CD4-positive, alpha-beta T cell (primary cell): ENCODE measurements at regions not wholly inside any gene's neighbourhood (a gene's known extent, or its start where the extent isn't known, plus 50 kb on each side); places are given as distances from the start of the nearest gene placed in this dataset.

Experiments
- ATAC-seq: fragments of 200-7000 bp; cut with Tn5 transposase; one replicate; pipeline ENCODE4 v1.10.0; 2022; ENCODE audit warnings: mild to moderate bottlenecking; ENCODE audit not compliant: poor library complexity
- CTCF ChIA-PET: fragments of 350-600 bp; sonication (Branson Sonifier 250); formaldehyde crosslinking; loops from one replicate; lab custom pipeline; 2021; ENCODE audit warnings: antibody characterized with exemption, inconsistent platforms; lab: Charles Lee
- POLR2A ChIA-PET: fragments of 350-600 bp; sonication (Branson Sonifier 250); formaldehyde crosslinking; loops from one replicate; lab custom pipeline; 2021; ENCODE audit warnings: antibody characterized with exemption, inconsistent platforms; lab: Charles Lee
- DNase-seq, 14 experiments: peaks; one replicate each; pipeline ENCODE4 v3.0.0-alpha.2; 2013 to 2020; ENCODE audit warnings: mixed read lengths in 2 of 14
- H3K27ac ChIP-seq, 2 donors: one replicate each; pipeline versions ENCODE4 v1.5.1 to v1.7.0; 2013; ENCODE audit warnings: low read length in 2 of 2, low read depth in 1 of 2, mild to moderate bottlenecking in 1 of 2
- H3K27me3 ChIP-seq, 2 experiments: 1 replicate in 1 of 2; 2 replicates in 1 of 2; pipeline versions ENCODE4 v1.6.1 to v1.7.0; 2013; ENCODE audit warnings: low read length in 2 of 2, control low read depth in 1 of 2, mild to moderate bottlenecking in 1 of 2, moderate library complexity in 1 of 2; ENCODE audit not compliant: insufficient read depth in 2 of 2, control insufficient read depth in 1 of 2
- H3K36me3 ChIP-seq: one replicate; pipeline ENCODE4 v1.6.1; 2013; ENCODE audit warnings: low read length, control low read depth; ENCODE audit not compliant: insufficient read depth
- H3K4me1 ChIP-seq: one replicate; pipeline ENCODE4 v1.6.1; 2013; ENCODE audit warnings: low read length, control low read depth; ENCODE audit not compliant: insufficient read depth
- H3K4me3 ChIP-seq: one replicate; pipeline ENCODE4 v1.5.1; 2013; ENCODE audit warnings: mild to moderate bottlenecking, low read length, moderate library complexity
- H3K9me3 ChIP-seq, 2 experiments: 1 replicate in 1 of 2; 2 replicates in 1 of 2; pipeline versions ENCODE4 v1.6.1 to v1.7.0; 2013; ENCODE audit warnings: low read length in 2 of 2, mild to moderate bottlenecking in 2 of 2, control low read depth in 1 of 2, moderate library complexity in 1 of 2; ENCODE audit not compliant: control insufficient read depth in 1 of 2, insufficient read depth in 1 of 2
- H3K27ac Mint-ChIP-seq: one replicate; pipeline ENCODE4 v1.8.0; 2020; ENCODE audit warnings: mixed read lengths
- H3K27me3 Mint-ChIP-seq: one replicate; pipeline ENCODE4 v1.8.0; 2021; ENCODE audit warnings: mixed read lengths
- H3K36me3 Mint-ChIP-seq: one replicate; pipeline ENCODE4 v1.8.0; 2021; ENCODE audit warnings: low read depth, mixed read lengths
- H3K4me1 Mint-ChIP-seq: one replicate; pipeline ENCODE4 v1.8.0; 2021; ENCODE audit warnings: low read depth, mixed read lengths
- H3K4me3 Mint-ChIP-seq: one replicate; pipeline ENCODE4 v1.8.0; 2020; ENCODE audit warnings: mild to moderate bottlenecking, mixed read lengths
- H3K9me3 Mint-ChIP-seq: one replicate; pipeline ENCODE4 v1.8.0; 2020; ENCODE audit warnings: mixed read lengths
- intact Hi-C, 2 experiments: fragments of 100-400 bp; cut with DNase I in 1 of 2; cut with micrococcal nuclease in 1 of 2; formaldehyde crosslinking; loops; one replicate each; pipeline versions ENCODE4 v1.15.1 to v1.9.0; 2023 to 2025; cut with DNase I, micrococcal nuclease
- TF ChIP-seq, protein P1 (sequence below): fragments of 200-600 bp; IDR thresholded peaks from one replicate; pipeline ENCODE4 v1.8.0; 2022; ENCODE audit warnings: antibody characterized with exemption, mild to moderate bottlenecking

DNA sequence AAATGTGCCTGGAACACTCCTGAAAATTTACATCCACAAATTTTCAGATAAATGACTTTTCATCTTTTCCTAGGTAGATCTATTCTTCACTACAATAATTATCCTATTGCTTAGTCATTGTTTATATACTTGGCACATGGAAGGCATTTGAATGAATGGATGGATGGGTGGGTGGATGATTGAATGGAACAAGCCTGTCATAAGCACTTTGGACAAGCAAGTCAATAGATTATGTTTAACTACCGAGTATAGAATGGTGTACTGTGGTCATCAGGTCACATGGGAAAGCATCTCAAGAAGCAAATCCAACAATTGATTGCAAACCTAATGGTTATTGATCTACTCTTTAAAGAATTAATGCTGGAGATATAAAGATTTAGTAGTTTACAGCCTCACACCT is 114.4 kb upstream of the DMRTA1 start:
- DNase-seq (no peak), ATAC-seq (no peak)
- TF ChIP-seq, protein P1, sequence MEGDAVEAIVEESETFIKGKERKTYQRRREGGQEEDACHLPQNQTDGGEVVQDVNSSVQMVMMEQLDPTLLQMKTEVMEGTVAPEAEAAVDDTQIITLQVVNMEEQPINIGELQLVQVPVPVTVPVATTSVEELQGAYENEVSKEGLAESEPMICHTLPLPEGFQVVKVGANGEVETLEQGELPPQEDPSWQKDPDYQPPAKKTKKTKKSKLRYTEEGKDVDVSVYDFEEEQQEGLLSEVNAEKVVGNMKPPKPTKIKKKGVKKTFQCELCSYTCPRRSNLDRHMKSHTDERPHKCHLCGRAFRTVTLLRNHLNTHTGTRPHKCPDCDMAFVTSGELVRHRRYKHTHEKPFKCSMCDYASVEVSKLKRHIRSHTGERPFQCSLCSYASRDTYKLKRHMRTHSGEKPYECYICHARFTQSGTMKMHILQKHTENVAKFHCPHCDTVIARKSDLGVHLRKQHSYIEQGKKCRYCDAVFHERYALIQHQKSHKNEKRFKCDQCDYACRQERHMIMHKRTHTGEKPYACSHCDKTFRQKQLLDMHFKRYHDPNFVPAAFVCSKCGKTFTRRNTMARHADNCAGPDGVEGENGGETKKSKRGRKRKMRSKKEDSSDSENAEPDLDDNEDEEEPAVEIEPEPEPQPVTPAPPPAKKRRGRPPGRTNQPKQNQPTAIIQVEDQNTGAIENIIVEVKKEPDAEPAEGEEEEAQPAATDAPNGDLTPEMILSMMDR: no peak
- POLR2A ChIA-PET: no interaction called here
- no peaks in the 10 kb centered on the region for H3K4me1 Mint-ChIP-seq
- Histone ChIP-seq H3K27me3 (no peaks in the 10 kb centered on the region), H3K36me3 (no peaks in the 10 kb centered on the region), H3K9me3 (no peaks in the 10 kb centered on the region), H3K27ac (no peak overlapping the region), H3K4me1 (no peaks in the 10 kb centered on the region), H3K4me3 (no peak overlapping the region)
- no peak overlapping the region for H3K4me3 Mint-ChIP-seq
- intact Hi-C loops: no loop called here
- no peaks in the 10 kb centered on the region for H3K27me3 Mint-ChIP-seq
- no peaks in the 10 kb centered on the region for H3K9me3 Mint-ChIP-seq
- CTCF ChIA-PET: no interaction called here
- H3K27ac Mint-ChIP-seq: no peak overlapping the region
- no peaks in the 10 kb centered on the region for H3K36me3 Mint-ChIP-seq

DNA sequence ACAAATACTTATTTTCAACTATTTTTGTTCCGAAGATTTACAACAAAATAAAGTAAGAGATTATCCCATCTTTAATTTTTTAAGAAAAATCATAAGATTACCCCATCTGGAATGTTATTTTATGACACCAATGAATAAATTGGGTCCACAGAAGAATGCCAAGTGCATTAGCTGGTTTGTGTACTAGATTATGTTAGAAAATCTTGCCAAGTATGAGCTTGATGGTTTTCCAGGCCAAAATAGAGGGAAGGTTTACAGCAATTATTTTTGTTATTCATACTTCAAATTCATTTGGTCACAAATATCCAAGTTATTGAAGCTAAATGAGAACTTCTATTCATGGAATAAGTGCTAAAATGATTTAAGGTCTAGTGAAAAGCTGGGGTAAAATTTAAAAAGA is 109.4 kb upstream of the DMRTA1 start:
- Mint-ChIP-seq H3K4me3 (no peak overlapping the region), H3K4me1 (no peaks in the 10 kb centered on the region), H3K27me3 (no peaks in the 10 kb centered on the region), H3K36me3 (no peaks in the 10 kb centered on the region), H3K9me3 (peaks cover 2% of the 10 kb centered on the region), H3K27ac (no peak overlapping the region)
- POLR2A ChIA-PET: no interaction called here
- TF ChIP-seq, protein P1: no peak
- Histone ChIP-seq H3K27ac (no peak overlapping the region), H3K9me3 (no peaks in the 10 kb centered on the region), H3K4me1 (no peaks in the 10 kb centered on the region), H3K36me3 (no peaks in the 10 kb centered on the region), H3K27me3 (no peaks in the 10 kb centered on the region), H3K4me3 (no peak overlapping the region)
- DNase-seq: no peak
- intact Hi-C loops: no loop called here
- CTCF ChIA-PET: no interaction called here
- ATAC-seq: no peak

DNA sequence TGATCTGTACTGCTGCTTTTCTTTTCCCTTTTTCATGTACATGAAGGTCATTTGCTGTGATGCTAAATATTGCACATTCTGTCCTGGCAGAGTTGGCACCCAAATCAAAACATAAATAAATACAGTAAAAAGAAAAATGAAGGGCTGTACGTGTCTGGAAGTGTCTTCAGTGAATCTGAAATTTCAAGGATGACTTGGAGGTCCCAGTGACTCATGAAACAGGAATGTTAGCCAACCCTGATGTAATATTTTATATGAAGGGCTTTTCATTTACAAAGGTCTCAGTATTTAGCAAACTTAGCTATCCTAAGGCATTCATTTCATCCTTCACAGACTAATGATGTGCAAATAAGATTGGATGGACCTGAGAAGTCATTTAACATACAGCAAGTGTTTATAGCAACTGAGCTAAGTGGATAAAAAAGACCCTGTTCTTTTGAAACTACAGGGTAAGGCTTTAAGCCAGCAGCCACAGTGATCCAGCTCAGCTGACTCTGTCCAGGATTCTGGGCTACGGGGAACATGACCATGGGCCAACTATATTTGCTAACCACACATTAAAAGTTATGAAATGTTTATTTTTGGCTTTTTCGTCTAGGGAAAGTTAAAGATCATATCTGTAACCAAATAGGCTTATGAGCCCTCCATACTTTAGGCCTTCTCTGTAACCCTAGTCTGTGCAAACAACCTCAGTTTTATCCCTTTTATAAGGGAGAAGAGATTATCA is 104.0 kb upstream of the DMRTA1 start:
- H3K36me3 Mint-ChIP-seq: no peaks in the 10 kb centered on the region
- Histone ChIP-seq H3K4me3 (no peak overlapping the region), H3K9me3 (no peaks in the 10 kb centered on the region), H3K27ac (no peak overlapping the region), H3K4me1 (no peaks in the 10 kb centered on the region), H3K36me3 (no peaks in the 10 kb centered on the region), H3K27me3 (no peaks in the 10 kb centered on the region)
- intact Hi-C loops: no loop called here
- TF ChIP-seq, protein P1: no peak
- CTCF ChIA-PET: no interaction called here
- H3K27ac Mint-ChIP-seq: no peak overlapping the region
- no peak for ATAC-seq
- no peak overlapping the region for H3K4me3 Mint-ChIP-seq
- H3K9me3 Mint-ChIP-seq: peaks cover 5% of the 10 kb centered on the region
- POLR2A ChIA-PET: no interaction called here
- no peak for DNase-seq
- no peaks in the 10 kb centered on the region for H3K4me1 Mint-ChIP-seq
- H3K27me3 Mint-ChIP-seq: no peaks in the 10 kb centered on the region
